RWPE2 (cell line): ENCODE measurements at regions not wholly inside any gene's neighbourhood (a gene's known extent, or its start where the extent isn't known, plus 50 kb on each side); places are given as distances from the start of the nearest gene placed in this dataset.
"Not testable (repeated sequence)": the region's sequence is repeated elsewhere in the genome, so short reads cannot be mapped to it uniquely, and the experiment has no call there.

Experiments
- ATAC-seq: fragments of 200-7000 bp; cut with Tn5 transposase; 3 replicates; pipeline ENCODE4 v1.9.1; 2021; ENCODE audit warnings: low read depth
- DNase-seq: peaks from one replicate; pipeline ENCODE4 v3.0.0-alpha.2; 2020; ENCODE audit warnings: low spot score
- H3K27ac ChIP-seq: fragments of 450-650 bp; 2 replicates; pipeline ENCODE4 v1.5.1; 2017; ENCODE audit warnings: mild to moderate bottlenecking; ENCODE audit not compliant: poor library complexity, severe bottlenecking
- H3K27me3 ChIP-seq: fragments of 250-450 bp; sonication (Bioruptor Pico); 2 replicates; pipeline ENCODE4 v1.5.1; 2021; ENCODE audit warnings: mild to moderate bottlenecking, moderate library complexity; ENCODE audit not compliant: insufficient read depth, poor library complexity, severe bottlenecking
- H3K36me3 ChIP-seq: fragments of 250-450 bp; sonication (Bioruptor Pico); 2 replicates; pipeline ENCODE4 v1.5.1; 2020; ENCODE audit warnings: low read depth, mild to moderate bottlenecking, moderate library complexity
- H3K4me1 ChIP-seq: fragments of 250-450 bp; sonication (Bioruptor Pico); 2 replicates; pipeline ENCODE4 v1.5.1; 2021; ENCODE audit warnings: mild to moderate bottlenecking, moderate library complexity; ENCODE audit not compliant: insufficient read depth, poor library complexity, severe bottlenecking
- H3K4me3 ChIP-seq: fragments of 250-450 bp; sonication (Bioruptor Pico); 2 replicates; pipeline ENCODE4 v1.5.1; 2021; ENCODE audit warnings: mild to moderate bottlenecking, moderate library complexity; ENCODE audit not compliant: severe bottlenecking
- H3K9me3 ChIP-seq: fragments of 250-450 bp; sonication (Bioruptor Pico); 2 replicates; pipeline ENCODE4 v1.5.1; 2021; ENCODE audit warnings: mild to moderate bottlenecking, moderate library complexity; ENCODE audit not compliant: severe bottlenecking
- TF ChIP-seq, protein P1 (sequence below): fragments of 450-650 bp; IDR thresholded peaks from one replicate; pipeline ENCODE4 v1.5.1; 2017; ENCODE audit warnings: mild to moderate bottlenecking, moderate library complexity; ENCODE audit not compliant: poor library complexity, severe bottlenecking

- no peaks in the 10 kb centered on the region for H3K36me3 ChIP-seq
- H3K4me3 ChIP-seq, result no peak overlapping the region
- no peaks in the 10 kb centered on the region for H3K4me1 ChIP-seq
- DNase-seq (no peak), ATAC-seq (no peak)
- H3K9me3 ChIP-seq, result no peaks in the 10 kb centered on the region
- TF ChIP-seq, protein P1, sequence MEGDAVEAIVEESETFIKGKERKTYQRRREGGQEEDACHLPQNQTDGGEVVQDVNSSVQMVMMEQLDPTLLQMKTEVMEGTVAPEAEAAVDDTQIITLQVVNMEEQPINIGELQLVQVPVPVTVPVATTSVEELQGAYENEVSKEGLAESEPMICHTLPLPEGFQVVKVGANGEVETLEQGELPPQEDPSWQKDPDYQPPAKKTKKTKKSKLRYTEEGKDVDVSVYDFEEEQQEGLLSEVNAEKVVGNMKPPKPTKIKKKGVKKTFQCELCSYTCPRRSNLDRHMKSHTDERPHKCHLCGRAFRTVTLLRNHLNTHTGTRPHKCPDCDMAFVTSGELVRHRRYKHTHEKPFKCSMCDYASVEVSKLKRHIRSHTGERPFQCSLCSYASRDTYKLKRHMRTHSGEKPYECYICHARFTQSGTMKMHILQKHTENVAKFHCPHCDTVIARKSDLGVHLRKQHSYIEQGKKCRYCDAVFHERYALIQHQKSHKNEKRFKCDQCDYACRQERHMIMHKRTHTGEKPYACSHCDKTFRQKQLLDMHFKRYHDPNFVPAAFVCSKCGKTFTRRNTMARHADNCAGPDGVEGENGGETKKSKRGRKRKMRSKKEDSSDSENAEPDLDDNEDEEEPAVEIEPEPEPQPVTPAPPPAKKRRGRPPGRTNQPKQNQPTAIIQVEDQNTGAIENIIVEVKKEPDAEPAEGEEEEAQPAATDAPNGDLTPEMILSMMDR, result no peak
- H3K27ac ChIP-seq, result no peak overlapping the region
- no peaks in the 10 kb centered on the region for H3K27me3 ChIP-seq
Observed at GRCh38 chr2:138881126-138881525, 100.9 kb upstream of the NXPH2 start.

DNA sequence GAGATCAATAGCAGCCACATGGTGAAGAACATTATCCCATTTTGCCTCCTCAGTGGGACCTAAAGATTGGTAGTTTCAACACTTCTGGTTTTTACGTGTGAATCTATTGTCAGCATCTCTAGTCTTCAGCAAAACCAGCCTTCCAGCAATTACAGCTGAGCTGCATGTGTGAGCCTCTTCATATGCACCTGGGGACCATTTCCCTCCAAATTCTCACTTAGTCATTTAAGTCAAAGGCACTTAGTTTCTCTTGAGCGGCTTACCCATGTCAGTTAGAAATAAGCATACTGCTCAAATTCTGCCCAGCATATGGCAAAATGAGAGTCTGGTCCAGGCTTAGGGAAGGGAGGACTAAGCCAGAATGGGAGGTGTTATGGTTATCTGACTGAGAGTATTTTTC is 99.7 kb upstream of the NXPH2 start:
- TF ChIP-seq, protein P1, result no peak
- Histone ChIP-seq H3K4me1 (no peaks in the 10 kb centered on the region), H3K36me3 (no peaks in the 10 kb centered on the region), H3K27ac (no peak overlapping the region), H3K4me3 (no peak overlapping the region), H3K27me3 (no peaks in the 10 kb centered on the region), H3K9me3 (no peaks in the 10 kb centered on the region)
- ATAC-seq (no peak), DNase-seq (no peak)

DNA sequence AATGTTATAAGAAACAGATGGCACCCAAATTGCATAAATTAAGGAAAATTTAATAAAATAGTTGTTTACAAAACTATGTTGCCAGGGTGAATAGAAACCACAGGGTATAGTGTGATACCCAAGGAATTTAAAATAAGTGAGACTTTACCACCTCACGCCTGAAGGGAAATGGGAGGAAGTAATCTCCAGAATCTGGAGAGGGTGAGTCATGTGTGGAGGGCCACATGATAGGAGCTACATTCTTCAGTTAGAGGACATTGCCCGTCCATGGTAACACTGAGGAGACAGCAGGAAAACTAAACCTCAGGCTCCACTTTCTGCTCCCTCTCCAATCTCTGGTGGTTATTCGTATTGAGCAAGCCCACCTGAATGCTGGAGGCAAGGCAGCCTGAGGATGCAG is 97.2 kb upstream of the NXPH2 start:
- Histone ChIP-seq H3K4me1 (no peaks in the 10 kb centered on the region), H3K36me3 (no peaks in the 10 kb centered on the region), H3K27me3 (no peaks in the 10 kb centered on the region), H3K27ac (no peak overlapping the region), H3K4me3 (no peak overlapping the region), H3K9me3 (no peaks in the 10 kb centered on the region)
- TF ChIP-seq, protein P1, result no peak
- ATAC-seq (no peak), DNase-seq (no peak)

DNA sequence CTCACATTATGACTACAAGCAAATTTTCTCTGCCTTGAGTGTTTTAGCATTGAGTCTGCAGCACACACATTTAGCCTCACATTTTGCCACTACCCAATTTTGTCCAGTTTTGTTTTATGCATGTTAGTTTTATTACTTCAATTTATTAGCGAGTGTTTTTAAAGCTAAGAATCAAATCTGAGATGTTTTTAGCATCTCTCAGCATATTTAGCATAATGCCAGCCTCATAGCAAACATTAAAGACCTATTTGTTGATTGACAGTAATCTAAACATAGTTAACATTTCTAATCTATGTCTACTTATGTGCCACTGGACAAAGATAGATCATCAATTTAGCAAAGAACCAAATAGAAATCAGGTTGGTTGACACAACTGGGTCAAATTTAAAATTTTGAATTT is 94.1 kb upstream of the NXPH2 start:
- Histone ChIP-seq H3K27ac (no peak overlapping the region), H3K36me3 (no peaks in the 10 kb centered on the region), H3K27me3 (no peaks in the 10 kb centered on the region), H3K4me3 (no peak overlapping the region), H3K9me3 (no peaks in the 10 kb centered on the region), H3K4me1 (no peaks in the 10 kb centered on the region)
- TF ChIP-seq, protein P1, result no peak
- ATAC-seq (no peak), DNase-seq (no peak)

GRCh38 chr2:138872116-138872515 is 91.9 kb upstream of the NXPH2 start:
- not testable (repeated sequence) for H3K4me1 ChIP-seq, H3K9me3 ChIP-seq, DNase-seq, H3K36me3 ChIP-seq, H3K4me3 ChIP-seq, ATAC-seq, H3K27me3 ChIP-seq, H3K27ac ChIP-seq
